GM18511 (cell line): ENCODE measurements at regions not wholly inside any gene's neighbourhood (a gene's known extent, or its start where the extent isn't known, plus 50 kb on each side); places are given as distances from the start of the nearest gene placed in this dataset.

Experiments used
- ATAC-seq: cut with Tn5 transposase; IDR thresholded peaks from one replicate; pipeline ENCODE4 v1.9.1; 2021; ENCODE audit warnings: mild to moderate bottlenecking, moderate library complexity; ENCODE audit not compliant: unreplicated experiment

GRCh38 chr4:189069772-189070171 lies 870.9 kb upstream of the FRG1 start:
- no peak for ATAC-seq

- ATAC-seq = no peak
These were observed 869.4 kb upstream of the FRG1 start for GRCh38 chr4:189071241-189071640.

- ATAC-seq = no peak
These were observed 866.9 kb upstream of the FRG1 start for GRCh38 chr4:189073739-189074138.

- no peak for ATAC-seq
These were observed 858.8 kb upstream of the FRG1 start for GRCh38 chr4:189081826-189082225.

- ATAC-seq = no peak
These were observed 856.9 kb upstream of the FRG1 start for GRCh38 chr4:189083769-189084168.

- ATAC-seq = no peak
These were observed 856.0 kb upstream of the FRG1 start for GRCh38 chr4:189084671-189085070.

- no peak for ATAC-seq
These were observed 852.7 kb upstream of the FRG1 start for GRCh38 chr4:189087971-189088370.

- no peak for ATAC-seq
These were observed 851.9 kb upstream of the FRG1 start for GRCh38 chr4:189088780-189089179.

- ATAC-seq = no peak
These were observed 850.4 kb upstream of the FRG1 start for GRCh38 chr4:189090174-189090814.

- ATAC-seq = no peak
These were observed 848.1 kb upstream of the FRG1 start for GRCh38 chr4:189092581-189092980.

GRCh38 chr4:189096108-189096507 lies 844.6 kb upstream of the FRG1 start:
- no peak for ATAC-seq

GRCh38 chr4:189096717-189097116 lies 844.0 kb upstream of the FRG1 start:
- no peak for ATAC-seq

- no peak for ATAC-seq
These were observed 841.6 kb upstream of the FRG1 start for GRCh38 chr4:189098932-189099696.

GRCh38 chr4:189113389-189113888 lies 827.2 kb upstream of the FRG1 start:
- ATAC-seq = no peak

- no peak for ATAC-seq
These were observed 823.2 kb upstream of the FRG1 start for GRCh38 chr4:189117426-189117825.

GRCh38 chr4:189121336-189121735 lies 819.3 kb upstream of the FRG1 start:
- no peak for ATAC-seq

GRCh38 chr4:189124149-189124758 lies 816.4 kb upstream of the FRG1 start:
- no peak for ATAC-seq

- no peak for ATAC-seq
These were observed 815.9 kb upstream of the FRG1 start for GRCh38 chr4:189124791-189125190.

GRCh38 chr4:189126040-189126439 lies 814.6 kb upstream of the FRG1 start:
- ATAC-seq = no peak

- no peak for ATAC-seq
These were observed 812.3 kb upstream of the FRG1 start for GRCh38 chr4:189128341-189128740.

GRCh38 chr4:189129044-189129694 lies 811.5 kb upstream of the FRG1 start:
- no peak for ATAC-seq
